Islet precursor cell (in vitro differentiated cells): ENCODE measurements at regions not wholly inside any gene's neighbourhood (a gene's known extent, or its start where the extent isn't known, plus 50 kb on each side); places are given as distances from the start of the nearest gene placed in this dataset.
"Not testable (repeated sequence)": the region's sequence is repeated elsewhere in the genome, so short reads cannot be mapped to it uniquely, and the experiment has no call there.

Experiments used
- DNase-seq: peaks from one replicate; pipeline ENCODE4 v3.0.0-alpha.2; 2018

GRCh38 chr15:93932164-93932776 is 299.1 kb upstream of the MCTP2 start:
- DNase-seq = no peak

- peak; percentile 91 for DNase-seq
Measured at GRCh38 chr15:93929375-93930094, 301.8 kb upstream of the MCTP2 start.

- DNase-seq = no peak
Measured at GRCh38 chr15:93920204-93920603, 311.2 kb upstream of the MCTP2 start.

GRCh38 chr15:93918801-93919200 is 312.6 kb upstream of the MCTP2 start:
- not testable (repeated sequence) for DNase-seq

- no peak for DNase-seq
Measured at GRCh38 chr15:93917181-93917580, 314.2 kb upstream of the MCTP2 start.

GRCh38 chr15:93913871-93914270 is 317.5 kb upstream of the MCTP2 start:
- DNase-seq = no peak

GRCh38 chr15:93913310-93913709 is 318.1 kb upstream of the MCTP2 start:
- no peak for DNase-seq

GRCh38 chr15:93900476-93901400 is 330.6 kb upstream of the MCTP2 start:
- DNase-seq = no peak

- DNase-seq = no peak
Measured at GRCh38 chr15:93899817-93900216, 331.5 kb upstream of the MCTP2 start.

GRCh38 chr15:93897377-93897776 is 334.0 kb upstream of the MCTP2 start:
- no peak for DNase-seq

GRCh38 chr15:93895976-93896770 is 335.2 kb upstream of the MCTP2 start:
- peak; percentile 72 for DNase-seq

- no peak for DNase-seq
Measured at GRCh38 chr15:93894438-93895036, 336.8 kb upstream of the MCTP2 start.

- no peak for DNase-seq
Measured at GRCh38 chr15:93887151-93887550, 344.2 kb upstream of the MCTP2 start.

GRCh38 chr15:93882779-93883178 is 348.6 kb upstream of the MCTP2 start:
- DNase-seq = no peak

- DNase-seq = no peak
Measured at GRCh38 chr15:93882141-93882540, 349.2 kb upstream of the MCTP2 start.

- no peak for DNase-seq
Measured at GRCh38 chr15:93881310-93881709, 350.1 kb upstream of the MCTP2 start.

- DNase-seq = no peak
Measured at GRCh38 chr15:93880358-93880757, 351.0 kb upstream of the MCTP2 start.

GRCh38 chr15:93870583-93870982 is 360.8 kb upstream of the MCTP2 start:
- no peak for DNase-seq

GRCh38 chr15:93866948-93867347 is 364.4 kb upstream of the MCTP2 start:
- no peak for DNase-seq

- no peak for DNase-seq
Measured at GRCh38 chr15:93866476-93866875, 364.9 kb upstream of the MCTP2 start.

GRCh38 chr15:93865586-93865985 is 365.8 kb upstream of the MCTP2 start:
- no peak for DNase-seq

GRCh38 chr15:93862791-93863190 is 368.6 kb upstream of the MCTP2 start:
- no peak for DNase-seq
